ENCODE measurements at regions not wholly inside any gene's neighbourhood (a gene's known extent, or its start where the extent isn't known, plus 50 kb on each side); places are given as distances from the start of the nearest gene placed in this dataset.
"Not testable (repeated sequence)": the region's sequence is repeated elsewhere in the genome, so short reads cannot be mapped to it uniquely, and the experiment has no call there.

DNA sequence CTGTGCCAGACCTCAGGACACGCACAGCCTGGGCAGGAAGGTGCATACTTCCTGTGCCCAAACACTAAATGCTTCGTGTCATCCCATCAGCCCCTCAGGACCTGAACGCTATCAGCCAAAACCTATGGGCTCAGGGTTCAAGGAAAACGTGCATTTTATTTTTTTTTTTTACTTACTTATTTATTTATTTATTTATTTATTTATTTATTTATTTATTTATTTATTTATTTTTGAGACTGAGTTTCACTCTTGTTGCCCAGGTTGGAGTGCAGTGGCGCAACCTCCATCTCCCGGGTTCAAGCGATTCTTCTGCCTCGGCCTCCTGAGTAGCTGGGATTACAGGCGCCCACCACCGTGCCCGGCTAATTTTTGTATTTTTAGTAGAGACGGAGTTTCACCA, 127.8 kb downstream of the RCHY1 start:
- TF ChIP-seq, protein P1, sequence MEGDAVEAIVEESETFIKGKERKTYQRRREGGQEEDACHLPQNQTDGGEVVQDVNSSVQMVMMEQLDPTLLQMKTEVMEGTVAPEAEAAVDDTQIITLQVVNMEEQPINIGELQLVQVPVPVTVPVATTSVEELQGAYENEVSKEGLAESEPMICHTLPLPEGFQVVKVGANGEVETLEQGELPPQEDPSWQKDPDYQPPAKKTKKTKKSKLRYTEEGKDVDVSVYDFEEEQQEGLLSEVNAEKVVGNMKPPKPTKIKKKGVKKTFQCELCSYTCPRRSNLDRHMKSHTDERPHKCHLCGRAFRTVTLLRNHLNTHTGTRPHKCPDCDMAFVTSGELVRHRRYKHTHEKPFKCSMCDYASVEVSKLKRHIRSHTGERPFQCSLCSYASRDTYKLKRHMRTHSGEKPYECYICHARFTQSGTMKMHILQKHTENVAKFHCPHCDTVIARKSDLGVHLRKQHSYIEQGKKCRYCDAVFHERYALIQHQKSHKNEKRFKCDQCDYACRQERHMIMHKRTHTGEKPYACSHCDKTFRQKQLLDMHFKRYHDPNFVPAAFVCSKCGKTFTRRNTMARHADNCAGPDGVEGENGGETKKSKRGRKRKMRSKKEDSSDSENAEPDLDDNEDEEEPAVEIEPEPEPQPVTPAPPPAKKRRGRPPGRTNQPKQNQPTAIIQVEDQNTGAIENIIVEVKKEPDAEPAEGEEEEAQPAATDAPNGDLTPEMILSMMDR (optimal IDR thresholded peaks at IDR 0.05 in 1 of 3, IDR thresholded peaks at IDR 0.05 in 1 of 3, conservative IDR thresholded peaks at IDR 0.05 in 1 of 3; ENCODE audit: extremely low read depth in 1 of 3, insufficient read depth in 2 of 3, low read length in 3 of 3), result not testable (repeated sequence)
- not testable (repeated sequence) for TF ChIP-seq EZH2 (IDR thresholded peaks at IDR 0.05; ENCODE audit: low read length)

Measured in keratinocyte (primary cell).